IMR-90 (cell line): ENCODE measurements at regions not wholly inside any gene's neighbourhood (a gene's known extent, or its start where the extent isn't known, plus 50 kb on each side); places are given as distances from the start of the nearest gene placed in this dataset.

Experiments used
- CEBPB ChIP-seq: IDR thresholded peaks from 2 replicates; pipeline ENCODE4 v1.6.1; 2012; ENCODE audit warnings: low read depth, low read length, improper control_type of control experiment
- CHD1 ChIP-seq: IDR thresholded peaks from 2 replicates; pipeline ENCODE4 v1.6.1; 2012; ENCODE audit warnings: low read depth, low read length, improper control_type of control experiment
- FOS ChIP-seq: fragments of 150-350 bp; IDR thresholded peaks from 2 replicates; pipeline ENCODE4 v1.6.1; 2016; ENCODE audit warnings: low read depth, low read length
- MAFK ChIP-seq: IDR thresholded peaks from 2 replicates; pipeline ENCODE4 v1.6.1; 2012; ENCODE audit warnings: low read depth, low read length, improper control_type of control experiment
- MXI1 ChIP-seq: IDR thresholded peaks from 2 replicates; pipeline ENCODE4 v1.6.1; 2012; ENCODE audit warnings: low read depth, mild to moderate bottlenecking, low read length, moderate library complexity, borderline replicate concordance
- NFE2L2 ChIP-seq: fragments of 150-350 bp; IDR thresholded peaks from 2 replicates; pipeline ENCODE4 v1.6.1; 2016; ENCODE audit warnings: low read depth, mild to moderate bottlenecking, low read length
- POLR2A ChIP-seq: IDR thresholded peaks from 2 replicates; pipeline ENCODE4 v1.6.1; 2012; ENCODE audit warnings: mild to moderate bottlenecking, low read depth, low read length
- RAD21 ChIP-seq: IDR thresholded peaks from 2 replicates; pipeline ENCODE4 v1.6.1; 2012; ENCODE audit warnings: low read length, improper control_type of control experiment
- RFX5 ChIP-seq: IDR thresholded peaks from 2 replicates; pipeline ENCODE4 v1.8.0; 2012; ENCODE audit warnings: low read depth, mild to moderate bottlenecking, low read length, moderate library complexity
- SMC3 ChIP-seq: fragments of 150-350 bp; IDR thresholded peaks from 2 replicates; pipeline ENCODE4 v1.6.1; 2016; ENCODE audit warnings: low read depth, mild to moderate bottlenecking, antibody characterized with exemption, low read length, moderate library complexity
- USF2 ChIP-seq: fragments of 150-350 bp; IDR thresholded peaks from 2 replicates; pipeline ENCODE4 v1.6.1; 2017; ENCODE audit warnings: mild to moderate bottlenecking, antibody characterized with exemption, low read length, low read depth
- TF ChIP-seq, protein P1 (sequence below): conservative IDR thresholded peaks from 2 replicates; pipeline ENCODE4 v1.5.1; 2012; ENCODE audit warnings: mild to moderate bottlenecking, low read depth, low read length, improper control_type of control experiment

- TF ChIP-seq POLR2A (no peak), FOS (no peak), MAFK (no peak), CHD1 (no peak), RAD21 (no peak), SMC3 (no peak), MXI1 (no peak), NFE2L2 (no peak), RFX5 (no peak), CEBPB (no peak), USF2 (no peak)
- TF ChIP-seq, protein P1, sequence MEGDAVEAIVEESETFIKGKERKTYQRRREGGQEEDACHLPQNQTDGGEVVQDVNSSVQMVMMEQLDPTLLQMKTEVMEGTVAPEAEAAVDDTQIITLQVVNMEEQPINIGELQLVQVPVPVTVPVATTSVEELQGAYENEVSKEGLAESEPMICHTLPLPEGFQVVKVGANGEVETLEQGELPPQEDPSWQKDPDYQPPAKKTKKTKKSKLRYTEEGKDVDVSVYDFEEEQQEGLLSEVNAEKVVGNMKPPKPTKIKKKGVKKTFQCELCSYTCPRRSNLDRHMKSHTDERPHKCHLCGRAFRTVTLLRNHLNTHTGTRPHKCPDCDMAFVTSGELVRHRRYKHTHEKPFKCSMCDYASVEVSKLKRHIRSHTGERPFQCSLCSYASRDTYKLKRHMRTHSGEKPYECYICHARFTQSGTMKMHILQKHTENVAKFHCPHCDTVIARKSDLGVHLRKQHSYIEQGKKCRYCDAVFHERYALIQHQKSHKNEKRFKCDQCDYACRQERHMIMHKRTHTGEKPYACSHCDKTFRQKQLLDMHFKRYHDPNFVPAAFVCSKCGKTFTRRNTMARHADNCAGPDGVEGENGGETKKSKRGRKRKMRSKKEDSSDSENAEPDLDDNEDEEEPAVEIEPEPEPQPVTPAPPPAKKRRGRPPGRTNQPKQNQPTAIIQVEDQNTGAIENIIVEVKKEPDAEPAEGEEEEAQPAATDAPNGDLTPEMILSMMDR, result no peak
These were observed 53.1 kb upstream of the ATF7IP2 start for GRCh38 chr16:10332775-10333174.
